ENCODE measurements at regions not wholly inside any gene's neighbourhood (a gene's known extent, or its start where the extent isn't known, plus 50 kb on each side); places are given as distances from the start of the nearest gene placed in this dataset.

DNA sequence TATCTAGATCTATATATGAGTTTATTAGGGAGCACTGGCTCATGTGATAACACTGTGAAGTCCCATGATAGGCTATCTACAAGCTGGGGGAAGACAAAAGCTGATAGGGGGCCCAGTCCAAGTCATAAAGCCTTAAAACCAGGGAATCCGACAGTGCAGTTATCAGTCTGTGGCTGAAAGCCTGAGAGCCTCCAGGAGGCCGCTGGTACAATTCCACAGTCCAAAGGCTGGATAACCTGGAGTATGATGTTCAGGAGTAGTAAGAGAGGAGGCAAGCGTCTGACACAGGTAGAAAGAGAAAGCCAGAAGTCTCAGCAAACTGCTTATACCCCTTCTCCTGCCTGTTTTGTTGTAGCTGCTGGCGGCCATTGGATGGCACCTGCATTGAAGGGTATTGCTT lies 177.6 kb upstream of the SPRY1 start:
- CTCF ChIA-PET, result interaction anchor here (0.6 kb wide), 2 partner anchors 10 to 411 kb away, joined by 3 to 9 read pairs; no protein-coding TSS in a partner anchor
- TF ChIP-seq BHLHE40 (IDR thresholded peaks at IDR 0.05; ENCODE audit: borderline replicate concordance) (no peak), ELF4 (IDR thresholded peaks at IDR 0.05) (no peak), CTBP1 (IDR thresholded peaks at IDR 0.05; ENCODE audit: borderline replicate concordance) (no peak), HDGF (IDR thresholded peaks at IDR 0.05; ENCODE audit: borderline replicate concordance) (no peak), FOXK2 (IDR thresholded peaks at IDR 0.05) (no peak), PKNOX1 (IDR thresholded peaks at IDR 0.05) (no peak)
- DNase-seq (ENCODE audit: extremely low spot score), result no peak
- POLR2A ChIA-PET, result no interaction called here

DNA sequence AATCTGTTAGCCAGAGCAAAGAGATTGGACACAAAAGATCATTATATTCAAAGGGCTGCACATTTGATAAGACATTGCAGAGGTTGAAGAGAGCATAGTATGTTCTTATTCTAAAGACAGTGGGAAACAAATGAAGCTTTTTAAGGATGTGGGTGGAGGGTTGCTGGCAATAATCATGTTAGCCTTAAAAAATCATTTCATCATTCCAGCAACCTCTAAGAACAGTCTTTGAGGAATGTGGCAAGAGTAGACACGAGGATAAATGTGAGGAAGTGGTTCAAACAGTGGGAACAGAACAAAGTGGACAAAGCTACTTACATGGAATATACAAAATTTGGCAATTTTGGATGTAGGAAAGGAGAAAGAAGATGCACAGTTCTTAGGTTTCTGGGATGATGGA lies 167.3 kb upstream of the SPRY1 start:
- POLR2A ChIA-PET, result no interaction called here
- CTCF ChIA-PET, result no interaction called here
- DNase-seq (ENCODE audit: extremely low spot score), result no peak
- TF ChIP-seq FOXM1 (IDR thresholded peaks at IDR 0.05; ENCODE audit: borderline replicate concordance) (no peak), TARDBP (IDR thresholded peaks at IDR 0.05) (no peak), ZNF384 (IDR thresholded peaks at IDR 0.05) (no peak), L3MBTL2 (conservative IDR thresholded peaks at IDR 0.05) (no peak), ARNT (IDR thresholded peaks at IDR 0.05) (no peak), HDGF (IDR thresholded peaks at IDR 0.05; ENCODE audit: borderline replicate concordance) (no peak), FOXA1 (IDR thresholded peaks at IDR 0.05) (no peak), CTBP1 (IDR thresholded peaks at IDR 0.05; ENCODE audit: borderline replicate concordance) (no peak), ELF4 (IDR thresholded peaks at IDR 0.05) (no peak), SP1 (IDR thresholded peaks at IDR 0.05) (no peak), FOXK2 (IDR thresholded peaks at IDR 0.05) (no peak), LEF1 (IDR thresholded peaks at IDR 0.05; ENCODE audit: borderline replicate concordance) (no peak), SUZ12 (IDR thresholded peaks at IDR 0.05) (no peak), BHLHE40 (IDR thresholded peaks at IDR 0.05; ENCODE audit: borderline replicate concordance) (no peak), PKNOX1 (IDR thresholded peaks at IDR 0.05) (no peak), NFRKB (IDR thresholded peaks at IDR 0.05) (no peak)

GRCh38 chr4:123230061-123230460 lies 166.5 kb upstream of the SPRY1 start:
- ChIA-PET POLR2A (no interaction called here), CTCF (no interaction called here)
- DNase-seq (ENCODE audit: extremely low spot score), result no peak
- TF ChIP-seq PKNOX1 (IDR thresholded peaks at IDR 0.05) (no peak), ZNF384 (IDR thresholded peaks at IDR 0.05) (no peak), FOXM1 (IDR thresholded peaks at IDR 0.05; ENCODE audit: borderline replicate concordance) (no peak), SUZ12 (IDR thresholded peaks at IDR 0.05) (no peak), NFRKB (IDR thresholded peaks at IDR 0.05) (no peak), LEF1 (IDR thresholded peaks at IDR 0.05; ENCODE audit: borderline replicate concordance) (no peak), SP1 (IDR thresholded peaks at IDR 0.05) (no peak), ELF4 (IDR thresholded peaks at IDR 0.05) (no peak), ARNT (IDR thresholded peaks at IDR 0.05) (no peak), L3MBTL2 (conservative IDR thresholded peaks at IDR 0.05) (no peak), TARDBP (IDR thresholded peaks at IDR 0.05) (no peak), HDGF (IDR thresholded peaks at IDR 0.05; ENCODE audit: borderline replicate concordance) (no peak)

GRCh38 chr4:123232439-123232838 lies 164.2 kb upstream of the SPRY1 start:
- TF ChIP-seq ZNF384 (IDR thresholded peaks at IDR 0.05), result no peak
- no peak for TF ChIP-seq NFRKB (IDR thresholded peaks at IDR 0.05)
- no peak for TF ChIP-seq BHLHE40 (IDR thresholded peaks at IDR 0.05; ENCODE audit: borderline replicate concordance)
- no peak for TF ChIP-seq HDGF (IDR thresholded peaks at IDR 0.05; ENCODE audit: borderline replicate concordance)
- TF ChIP-seq TARDBP (IDR thresholded peaks at IDR 0.05), result no peak
- no peak for TF ChIP-seq SUZ12 (IDR thresholded peaks at IDR 0.05)
- CTCF ChIA-PET, result interaction anchor here (0.9 kb wide), 1 partner anchor 35 kb away, joined by 4 read pairs; no protein-coding TSS in a partner anchor
- no peak for DNase-seq (ENCODE audit: extremely low spot score)
- POLR2A ChIA-PET, result no interaction called here

DNA sequence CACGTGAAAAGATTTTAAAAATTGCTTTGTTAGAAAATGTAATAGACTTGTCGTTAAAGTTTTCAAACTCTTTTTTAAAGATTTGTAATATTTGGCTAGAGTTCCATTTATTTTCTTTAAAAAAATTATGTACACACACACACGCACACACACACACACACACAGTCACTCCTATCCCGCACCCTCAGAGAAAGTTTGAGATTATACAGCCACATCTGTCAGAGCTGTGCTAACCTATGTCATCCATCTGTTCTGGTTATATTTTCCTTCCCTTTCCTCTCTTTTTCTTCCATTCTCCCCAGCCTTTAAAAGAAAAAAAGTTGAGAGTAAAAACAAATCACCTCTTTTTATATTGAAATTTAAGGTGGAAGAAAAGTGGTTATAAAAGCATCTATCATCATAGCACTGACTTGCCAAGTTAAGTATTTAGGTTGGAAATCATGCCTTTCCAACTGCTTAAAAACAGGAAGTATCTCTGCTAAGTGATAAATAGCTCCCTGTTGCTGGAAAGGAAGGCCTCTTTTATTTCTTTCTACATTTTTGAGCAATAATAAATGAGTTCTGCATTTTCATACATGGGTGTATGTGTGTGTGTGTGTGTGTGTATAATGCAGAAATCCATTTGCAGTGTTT lies 163.3 kb upstream of the SPRY1 start:
- no peak for TF ChIP-seq TARDBP (IDR thresholded peaks at IDR 0.05)
- TF ChIP-seq NFRKB (IDR thresholded peaks at IDR 0.05), result no peak
- no peak for TF ChIP-seq CTBP1 (IDR thresholded peaks at IDR 0.05; ENCODE audit: borderline replicate concordance)
- no peak for TF ChIP-seq ELF4 (IDR thresholded peaks at IDR 0.05)
- TF ChIP-seq L3MBTL2 (conservative IDR thresholded peaks at IDR 0.05), result no peak
- no peak for DNase-seq (ENCODE audit: extremely low spot score)
- CTCF ChIA-PET, result interaction anchor here (0.9 kb wide), 1 partner anchor 34 kb away, joined by 4 read pairs; no protein-coding TSS in a partner anchor
- POLR2A ChIA-PET, result no interaction called here

- TF ChIP-seq ELF4 (IDR thresholded peaks at IDR 0.05) (no peak), L3MBTL2 (conservative IDR thresholded peaks at IDR 0.05) (no peak), SUZ12 (IDR thresholded peaks at IDR 0.05) (no peak), ZNF384 (IDR thresholded peaks at IDR 0.05) (no peak), SP1 (IDR thresholded peaks at IDR 0.05) (no peak), FOXA1 (IDR thresholded peaks at IDR 0.05) (no peak), LEF1 (IDR thresholded peaks at IDR 0.05; ENCODE audit: borderline replicate concordance) (no peak), BHLHE40 (IDR thresholded peaks at IDR 0.05; ENCODE audit: borderline replicate concordance) (no peak), FOXK2 (IDR thresholded peaks at IDR 0.05) (no peak), PKNOX1 (IDR thresholded peaks at IDR 0.05) (no peak), CTBP1 (IDR thresholded peaks at IDR 0.05; ENCODE audit: borderline replicate concordance) (no peak), FOXM1 (IDR thresholded peaks at IDR 0.05; ENCODE audit: borderline replicate concordance) (no peak), TARDBP (IDR thresholded peaks at IDR 0.05) (no peak), NFRKB (IDR thresholded peaks at IDR 0.05) (no peak), ARNT (IDR thresholded peaks at IDR 0.05) (no peak), HDGF (IDR thresholded peaks at IDR 0.05; ENCODE audit: borderline replicate concordance) (no peak)
- ChIA-PET CTCF (no interaction called here), POLR2A (no interaction called here)
- no peak for DNase-seq (ENCODE audit: extremely low spot score)
Observed at GRCh38 chr4:123234955-123235354, 161.6 kb upstream of the SPRY1 start.

Data from HEK293T (cell line).